OCI-LY7 (cell line): ENCODE measurements at regions not wholly inside any gene's neighbourhood (a gene's known extent, or its start where the extent isn't known, plus 50 kb on each side); places are given as distances from the start of the nearest gene placed in this dataset.

Source experiments
- BruUV-seq: library from RNA; stranded (reverse); fragments of 400-500 nt; replicated peaks from 2 replicates; lab custom pipeline; 2021; lab: Mats Ljungman, UMichigan
- CTCF ChIA-PET: fragments of 300-600 bp; sonication (Branson Sonifier 250); formaldehyde crosslinking; loops from one replicate; lab custom pipeline; 2022; ENCODE audit warnings: antibody characterized with exemption; ENCODE audit not compliant: unreplicated experiment; lab: Charles Lee
- POLR2A ChIA-PET: fragments of 300-600 bp; sonication (Branson Sonifier 250); formaldehyde crosslinking; loops from one replicate; lab custom pipeline; 2022; ENCODE audit warnings: antibody characterized with exemption; lab: Charles Lee
- DNase-seq: peaks from one replicate; pipeline ENCODE4 v3.0.0-alpha.2; 2015; ENCODE audit warnings: low spot score
- H2AFZ ChIP-seq: fragments of 200-600 bp; sonication (generic), shearing (Covaris generic); 2 replicates; pipeline ENCODE4 v1.6.1; 2014; ENCODE audit warnings: mild to moderate bottlenecking, antibody characterized with exemption, low read length, moderate library complexity
- H3K27ac ChIP-seq: fragments of 200-600 bp; sonication (generic); 2 replicates; pipeline ENCODE4 v1.5.1; 2014; ENCODE audit warnings: mixed run types, low read depth, mild to moderate bottlenecking, moderate library complexity, low read length, inconsistent platforms; ENCODE audit not compliant: poor library complexity, severe bottlenecking
- H3K36me3 ChIP-seq: fragments of 200-600 bp; sonication (generic); 2 replicates; pipeline ENCODE4 v1.6.1; 2014; ENCODE audit warnings: mild to moderate bottlenecking, antibody characterized with exemption, low read length, moderate library complexity, mixed read lengths; ENCODE audit not compliant: insufficient read depth
- H3K4me1 ChIP-seq: fragments of 200-600 bp; sonication (generic); 2 replicates; pipeline ENCODE4 v1.5.1; 2014; ENCODE audit warnings: mild to moderate bottlenecking, low read length; ENCODE audit not compliant: insufficient read depth, poor library complexity, severe bottlenecking
- H3K4me2 ChIP-seq: fragments of 200-600 bp; sonication (generic); 2 replicates; pipeline ENCODE4 v1.6.1; 2014; ENCODE audit warnings: mild to moderate bottlenecking, low read length
- H3K4me3 ChIP-seq: fragments of 200-600 bp; sonication (generic); 2 replicates; pipeline ENCODE4 v1.5.1; 2014; ENCODE audit warnings: mild to moderate bottlenecking, low read depth, low read length; ENCODE audit not compliant: poor library complexity, severe bottlenecking
- H3K79me2 ChIP-seq: fragments of 200-600 bp; sonication (generic); 2 replicates; pipeline ENCODE4 v1.6.1; 2016; ENCODE audit warnings: low read depth, mild to moderate bottlenecking, low read length, moderate library complexity, mixed read lengths; ENCODE audit not compliant: insufficient read depth
- H3K9me2 ChIP-seq: fragments of 200-600 bp; sonication (generic); 2 replicates; pipeline ENCODE4 v1.6.1; 2016; ENCODE audit warnings: mild to moderate bottlenecking, low read length, mixed read lengths; ENCODE audit not compliant: insufficient read depth
- H3K9me3 ChIP-seq: fragments of 200-600 bp; sonication (generic); 2 replicates; pipeline ENCODE4 v1.6.1; 2014; ENCODE audit warnings: mild to moderate bottlenecking, mixed run types, low read length, mixed read lengths
- H4K20me1 ChIP-seq: fragments of 200-600 bp; sonication (generic); 2 replicates; pipeline ENCODE4 v1.6.1; 2014; ENCODE audit warnings: mild to moderate bottlenecking, antibody characterized with exemption, low read length, moderate library complexity, mixed read lengths; ENCODE audit not compliant: insufficient read depth
- EZH2phosphoT487 ChIP-seq: fragments of 200-600 bp; sonication (generic); IDR thresholded peaks from 2 replicates; pipeline ENCODE4 v1.6.1; 2018; ENCODE audit warnings: low read depth, borderline replicate concordance, mild to moderate bottlenecking, mixed run types, antibody characterized with exemption, low read length, moderate library complexity, mixed read lengths
- intact Hi-C: fragments of 100-400 bp; cut with micrococcal nuclease; formaldehyde crosslinking; loops from one replicate; pipeline ENCODE4 v1.10.0; 2022; ENCODE audit not compliant: unreplicated experiment
- TF ChIP-seq, protein P1 (sequence below): fragments of 200-600 bp; sonication (generic); conservative IDR thresholded peaks from 2 replicates; pipeline ENCODE4 v1.5.1; 2014; ENCODE audit warnings: mild to moderate bottlenecking, antibody characterized with exemption, low read length, moderate library complexity, mixed read lengths

DNA sequence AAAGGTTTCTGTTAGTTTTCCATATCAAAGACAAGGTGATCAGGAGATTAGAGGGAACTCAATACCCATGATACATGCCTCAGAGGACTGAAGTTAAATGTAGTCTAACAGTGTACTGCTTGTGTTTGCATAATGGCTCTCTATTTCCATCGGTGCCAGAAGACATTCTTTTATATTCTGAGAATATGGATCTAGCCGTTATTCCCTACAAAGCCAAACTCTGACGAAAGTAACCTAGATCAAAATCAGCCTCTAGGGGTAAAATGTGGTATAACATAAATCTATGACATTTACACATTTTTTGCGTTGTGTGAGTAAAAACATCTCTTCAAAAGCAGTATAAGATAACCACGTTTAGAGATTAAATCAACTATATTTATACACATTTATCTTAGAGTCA is 2232.7 kb downstream of the PCDH9 start:
- no TSS peak for BruUV-seq
- H3K36me3 ChIP-seq, result no peaks in the 10 kb centered on the region
- ChIA-PET POLR2A (interaction anchor here (0.7 kb wide), 1 partner anchor 139 kb away, joined by 3 read pairs; no protein-coding TSS in a partner anchor), CTCF (no interaction called here)
- no peaks in the 10 kb centered on the region for H3K9me3 ChIP-seq
- H3K4me3 ChIP-seq, result no peak overlapping the region
- H3K27ac ChIP-seq, result no peak overlapping the region
- no peak for DNase-seq
- no peak overlapping the region for H2AFZ ChIP-seq
- H3K9me2 ChIP-seq, result no peaks in the 10 kb centered on the region
- TF ChIP-seq, protein P1, sequence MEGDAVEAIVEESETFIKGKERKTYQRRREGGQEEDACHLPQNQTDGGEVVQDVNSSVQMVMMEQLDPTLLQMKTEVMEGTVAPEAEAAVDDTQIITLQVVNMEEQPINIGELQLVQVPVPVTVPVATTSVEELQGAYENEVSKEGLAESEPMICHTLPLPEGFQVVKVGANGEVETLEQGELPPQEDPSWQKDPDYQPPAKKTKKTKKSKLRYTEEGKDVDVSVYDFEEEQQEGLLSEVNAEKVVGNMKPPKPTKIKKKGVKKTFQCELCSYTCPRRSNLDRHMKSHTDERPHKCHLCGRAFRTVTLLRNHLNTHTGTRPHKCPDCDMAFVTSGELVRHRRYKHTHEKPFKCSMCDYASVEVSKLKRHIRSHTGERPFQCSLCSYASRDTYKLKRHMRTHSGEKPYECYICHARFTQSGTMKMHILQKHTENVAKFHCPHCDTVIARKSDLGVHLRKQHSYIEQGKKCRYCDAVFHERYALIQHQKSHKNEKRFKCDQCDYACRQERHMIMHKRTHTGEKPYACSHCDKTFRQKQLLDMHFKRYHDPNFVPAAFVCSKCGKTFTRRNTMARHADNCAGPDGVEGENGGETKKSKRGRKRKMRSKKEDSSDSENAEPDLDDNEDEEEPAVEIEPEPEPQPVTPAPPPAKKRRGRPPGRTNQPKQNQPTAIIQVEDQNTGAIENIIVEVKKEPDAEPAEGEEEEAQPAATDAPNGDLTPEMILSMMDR, result no peak
- no peak for TF ChIP-seq EZH2phosphoT487
- intact Hi-C loops, result no loop called here
- H3K4me1 ChIP-seq, result peaks cover 4% of the 10 kb centered on the region
- H4K20me1 ChIP-seq, result no peaks in the 10 kb centered on the region
- no peaks in the 10 kb centered on the region for H3K79me2 ChIP-seq
- no peak overlapping the region for H3K4me2 ChIP-seq

DNA sequence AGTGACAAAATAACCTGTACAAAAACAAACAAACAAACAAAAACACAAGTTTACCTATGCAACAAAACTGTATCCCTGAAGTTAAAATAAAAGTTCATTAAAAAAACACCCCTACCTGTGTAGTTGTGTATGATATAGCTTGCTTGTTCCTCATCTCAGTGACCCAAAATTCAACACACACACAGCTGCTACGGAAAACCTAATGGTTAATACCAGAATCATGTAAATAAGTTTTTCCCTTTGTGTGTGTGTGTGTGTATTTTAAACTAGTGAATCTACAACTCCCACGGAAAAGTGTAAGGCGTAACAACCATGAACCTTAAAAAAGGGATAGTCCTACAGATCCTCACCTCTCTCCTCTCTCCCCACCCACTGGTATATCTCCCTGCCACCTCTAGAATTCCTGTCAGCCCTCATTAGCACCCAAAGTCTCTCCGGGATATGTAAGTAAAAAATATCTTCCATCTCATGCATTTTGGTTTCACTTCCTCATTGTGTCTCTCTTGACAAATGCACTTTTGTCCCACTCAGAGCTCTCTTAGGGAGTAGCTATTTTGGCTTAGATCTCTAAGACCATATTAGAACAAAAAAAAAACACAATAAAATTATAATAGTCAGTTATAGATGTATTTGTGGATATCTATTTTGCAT is 2236.5 kb downstream of the PCDH9 start:
- Histone ChIP-seq H3K9me2 (no peaks in the 10 kb centered on the region), H3K9me3 (no peaks in the 10 kb centered on the region), H3K27ac (no peak overlapping the region), H3K4me2 (peak overlapping the region; percentile 17; the same call in 1 of the 2 replicates), H3K36me3 (no peaks in the 10 kb centered on the region), H3K79me2 (no peaks in the 10 kb centered on the region), H3K4me3 (no peak overlapping the region), H4K20me1 (no peaks in the 10 kb centered on the region), H3K4me1 (peaks cover 4% of the 10 kb centered on the region), H2AFZ (no peak overlapping the region)
- intact Hi-C loops, result no loop called here
- POLR2A ChIA-PET, result interaction anchor here (0.7 to 1.4 kb wide), 2 partner anchors 144 to 153 kb away, joined by 3 to 4 read pairs; no protein-coding TSS in a partner anchor
- DNase-seq, result peak; percentile 25
- BruUV-seq, result no TSS peak
- TF ChIP-seq EZH2phosphoT487, result no peak
- TF ChIP-seq, protein P1, result no peak
- CTCF ChIA-PET, result no interaction called here

DNA sequence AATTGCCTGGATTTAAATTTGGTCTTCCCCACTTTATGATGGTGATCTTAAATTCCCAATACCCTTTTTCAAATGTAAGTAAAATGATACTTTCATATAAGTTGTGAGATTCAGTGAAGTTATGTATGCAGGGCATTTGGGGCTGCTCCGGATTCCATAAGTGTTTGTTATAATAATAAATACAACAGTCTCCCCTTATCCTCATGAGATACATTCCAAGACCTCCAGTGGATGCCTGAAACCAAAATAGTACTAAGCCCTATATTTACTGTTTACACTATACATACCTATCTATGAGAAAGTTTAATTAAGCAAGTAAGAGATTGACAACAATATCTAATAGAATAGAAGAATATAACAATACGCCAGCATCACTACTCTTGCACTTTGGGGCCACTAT is 2237.8 kb downstream of the PCDH9 start:
- H4K20me1 ChIP-seq, result no peaks in the 10 kb centered on the region
- H3K4me1 ChIP-seq, result peaks cover 4% of the 10 kb centered on the region
- H3K9me3 ChIP-seq, result no peaks in the 10 kb centered on the region
- no peak overlapping the region for H3K4me3 ChIP-seq
- no peak overlapping the region for H2AFZ ChIP-seq
- H3K36me3 ChIP-seq, result no peaks in the 10 kb centered on the region
- no peak for DNase-seq
- no TSS peak for BruUV-seq
- H3K9me2 ChIP-seq, result no peaks in the 10 kb centered on the region
- H3K4me2 ChIP-seq, result no peak overlapping the region
- no peaks in the 10 kb centered on the region for H3K79me2 ChIP-seq
- no peak overlapping the region for H3K27ac ChIP-seq
- no peak for TF ChIP-seq EZH2phosphoT487
- TF ChIP-seq, protein P1, result no peak
- intact Hi-C loops, result no loop called here
- CTCF ChIA-PET, result no interaction called here
- POLR2A ChIA-PET, result no interaction called here
